ACC112 (cell line): ENCODE measurements at regions not wholly inside any gene's neighbourhood (a gene's known extent, or its start where the extent isn't known, plus 50 kb on each side); places are given as distances from the start of the nearest gene placed in this dataset.

Source experiments
- H2AFZ ChIP-seq: fragments of 200-600 bp; sonication (generic); one replicate; pipeline ENCODE4 v1.6.0; 2017; ENCODE audit warnings: antibody characterized with exemption, low read length; ENCODE audit not compliant: unreplicated experiment
- H3K27ac ChIP-seq: fragments of 200-600 bp; sonication (generic); 2 replicates; pipeline ENCODE4 v1.5.1; 2014; ENCODE audit warnings: low read depth, mild to moderate bottlenecking, antibody characterized with exemption, low read length, moderate library complexity
- H3K27me3 ChIP-seq: fragments of 200-600 bp; sonication (generic); 2 replicates; pipeline ENCODE4 v1.6.1; 2014; ENCODE audit warnings: mild to moderate bottlenecking, antibody characterized with exemption, low read length, moderate library complexity, mixed read lengths; ENCODE audit not compliant: insufficient read depth
- H3K36me3 ChIP-seq: fragments of 200-600 bp; sonication (generic); 2 replicates; pipeline ENCODE4 v1.6.1; 2016; ENCODE audit warnings: mild to moderate bottlenecking, antibody characterized with exemption, low read length, moderate library complexity, mixed read lengths; ENCODE audit not compliant: insufficient read depth
- H3K4me1 ChIP-seq: fragments of 200-600 bp; sonication (generic); one replicate; pipeline ENCODE4 v1.6.1; 2016; ENCODE audit warnings: low read length, mixed read lengths; ENCODE audit not compliant: insufficient read depth, unreplicated experiment, control insufficient read depth
- H3K4me3 ChIP-seq: fragments of 200-600 bp; sonication (generic); 2 replicates; pipeline ENCODE4 v1.5.1; 2014; ENCODE audit warnings: mild to moderate bottlenecking, low read depth, low read length
- H3K79me2 ChIP-seq: fragments of 200-600 bp; sonication (generic); one replicate; pipeline ENCODE4 v1.6.0; 2016; ENCODE audit warnings: low read length; ENCODE audit not compliant: control insufficient read depth, unreplicated experiment, insufficient read depth

DNA sequence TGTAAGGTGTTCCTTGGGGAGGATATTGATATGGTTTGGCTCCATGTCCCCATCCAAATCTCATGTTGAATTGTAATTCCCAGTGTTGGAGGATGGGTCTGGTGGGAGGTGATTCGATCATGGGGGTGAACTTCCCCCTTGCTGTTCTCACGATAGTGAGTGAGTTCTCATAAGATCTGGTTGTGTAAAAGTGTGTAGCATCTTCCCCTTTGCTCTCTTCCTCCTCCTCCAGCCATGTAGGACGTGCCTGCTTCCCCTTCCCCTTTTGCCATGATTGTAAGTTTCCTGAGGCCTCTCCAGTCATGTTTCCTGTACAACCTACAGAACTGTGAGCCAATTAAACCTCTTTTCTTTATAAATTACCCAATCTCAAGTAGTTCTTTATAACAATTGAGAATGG is 458.7 kb downstream of the LPIN1 start:
- Histone ChIP-seq H3K4me1 (peaks cover 24% of the 10 kb centered on the region), H3K4me3 (no peak overlapping the region), H3K27ac (no peak overlapping the region), H3K79me2 (no peaks in the 10 kb centered on the region), H3K36me3 (no peaks in the 10 kb centered on the region), H3K27me3 (no peaks in the 10 kb centered on the region), H2AFZ (no peak overlapping the region)

- no peak overlapping the region for H3K4me3 ChIP-seq
- no peak overlapping the region for H2AFZ ChIP-seq
- no peaks in the 10 kb centered on the region for H3K27me3 ChIP-seq
- peaks cover 13% of the 10 kb centered on the region for H3K4me1 ChIP-seq
- no peaks in the 10 kb centered on the region for H3K36me3 ChIP-seq
- H3K79me2 ChIP-seq: no peaks in the 10 kb centered on the region
- H3K27ac ChIP-seq: no peak overlapping the region
These were observed 461.1 kb downstream of the LPIN1 start for GRCh38 chr2:12207491-12207890.

DNA sequence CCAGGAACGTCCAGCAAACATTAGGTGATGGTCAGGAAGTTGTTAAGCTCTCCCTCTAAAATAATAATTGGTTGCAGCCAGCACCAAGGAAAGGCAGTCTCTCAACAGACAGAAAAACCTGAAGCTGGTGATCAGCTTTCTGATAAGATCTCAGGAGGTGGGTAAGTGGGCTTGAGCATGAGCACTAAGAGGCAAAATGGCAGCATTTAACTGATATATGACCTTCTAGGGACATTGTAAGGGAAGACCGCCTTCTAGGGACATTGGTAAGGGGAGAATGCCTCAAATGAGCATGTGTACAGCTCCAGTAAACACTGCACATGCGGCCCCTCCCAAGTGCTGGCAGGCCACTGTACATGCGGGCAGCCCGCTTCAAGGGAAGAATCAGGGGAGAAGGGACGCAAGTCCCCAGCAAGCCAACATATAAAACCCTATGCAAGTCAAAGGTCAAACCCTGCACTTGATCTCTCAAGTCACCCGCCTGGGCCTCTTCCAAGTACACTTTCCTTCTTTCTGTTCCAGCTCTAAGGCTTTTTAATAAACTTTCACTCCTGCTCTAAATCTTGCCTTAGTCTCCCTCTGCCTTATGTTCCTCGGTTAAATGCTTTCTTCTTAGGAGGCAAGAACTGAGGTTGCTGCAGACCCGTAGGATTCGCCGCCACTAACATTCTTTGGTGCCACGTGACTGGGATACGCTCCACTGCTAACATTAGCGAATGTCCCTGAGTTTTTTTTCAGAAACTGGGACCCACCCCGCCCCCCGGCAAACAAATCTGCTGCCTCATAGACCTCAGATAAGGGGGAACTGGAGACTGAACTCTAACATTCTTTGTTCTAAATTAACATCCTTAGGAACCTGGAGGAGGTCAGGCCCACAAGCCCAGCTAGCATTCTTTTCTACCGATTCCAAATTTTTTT is 463.8 kb downstream of the LPIN1 start:
- H3K36me3 ChIP-seq: no peaks in the 10 kb centered on the region
- no peaks in the 10 kb centered on the region for H3K27me3 ChIP-seq
- H2AFZ ChIP-seq: no peak overlapping the region
- no peaks in the 10 kb centered on the region for H3K4me1 ChIP-seq
- H3K27ac ChIP-seq: no peak overlapping the region
- no peak overlapping the region for H3K4me3 ChIP-seq
- H3K79me2 ChIP-seq: no peaks in the 10 kb centered on the region

GRCh38 chr2:12211326-12212175 is 465.1 kb downstream of the LPIN1 start:
- H3K4me1 ChIP-seq: peaks cover 3% of the 10 kb centered on the region
- H3K27me3 ChIP-seq: no peaks in the 10 kb centered on the region
- H2AFZ ChIP-seq: no peak overlapping the region

GRCh38 chr2:12212841-12213597 is 466.6 kb downstream of the LPIN1 start:
- H3K27me3 ChIP-seq: no peaks in the 10 kb centered on the region
- H3K79me2 ChIP-seq: no peaks in the 10 kb centered on the region
- no peaks in the 10 kb centered on the region for H3K36me3 ChIP-seq
- H2AFZ ChIP-seq: no peak overlapping the region
- H3K4me1 ChIP-seq: peaks cover 3% of the 10 kb centered on the region
- H3K4me3 ChIP-seq: no peak overlapping the region
- no peak overlapping the region for H3K27ac ChIP-seq

More at GRCh38 chr2:12211326-12212175, 465.1 kb downstream of the LPIN1 start:
- H3K79me2 ChIP-seq: no peaks in the 10 kb centered on the region
- H3K36me3 ChIP-seq: no peaks in the 10 kb centered on the region
- H3K27ac ChIP-seq: no peak overlapping the region
- H3K4me3 ChIP-seq: no peak overlapping the region

DNA sequence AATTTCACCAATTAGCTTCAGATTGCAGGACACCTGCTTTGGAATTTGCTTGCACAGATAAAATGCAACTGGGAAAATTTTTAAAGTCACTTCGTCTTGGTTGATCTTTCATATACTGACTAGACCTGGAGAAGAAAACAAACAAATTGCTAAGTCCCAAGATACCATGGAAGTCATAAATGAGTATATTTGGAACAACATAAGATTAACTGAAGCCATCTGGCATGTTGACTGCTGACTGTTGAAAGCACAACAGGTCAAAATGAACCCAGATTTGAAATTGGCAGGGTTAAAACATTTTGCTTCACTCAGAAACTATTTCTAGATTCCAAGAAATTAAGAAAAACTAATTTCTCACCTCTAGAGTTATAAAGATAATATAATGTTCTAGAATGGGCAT is 470.7 kb downstream of the LPIN1 start:
- Histone ChIP-seq H3K4me1 (peaks cover 3% of the 10 kb centered on the region), H3K79me2 (no peaks in the 10 kb centered on the region), H2AFZ (no peak overlapping the region), H3K36me3 (no peaks in the 10 kb centered on the region), H3K27ac (no peak overlapping the region), H3K4me3 (no peak overlapping the region), H3K27me3 (no peaks in the 10 kb centered on the region)

DNA sequence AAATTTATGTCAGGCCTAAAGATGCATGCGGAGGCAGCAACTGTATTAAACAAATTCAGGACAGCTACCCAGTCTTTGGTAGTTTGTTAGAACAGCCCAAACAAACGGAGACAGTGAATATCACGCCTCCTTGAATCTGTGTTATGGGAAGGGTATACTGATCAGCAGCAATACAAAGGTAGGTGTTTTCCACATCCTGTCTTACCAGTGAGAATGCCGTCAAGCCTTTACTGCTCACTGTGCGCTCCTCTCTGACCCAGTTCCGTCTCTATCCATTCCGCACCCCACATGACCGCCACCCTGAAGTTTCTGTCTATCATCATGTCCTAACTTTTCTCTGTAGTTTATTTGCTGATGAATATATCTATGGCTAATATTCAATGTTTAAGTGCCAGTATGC is 473.3 kb downstream of the LPIN1 start:
- no peaks in the 10 kb centered on the region for H3K36me3 ChIP-seq
- H3K4me1 ChIP-seq: peaks cover 3% of the 10 kb centered on the region
- no peaks in the 10 kb centered on the region for H3K27me3 ChIP-seq
- H3K27ac ChIP-seq: no peak overlapping the region
- H3K79me2 ChIP-seq: no peaks in the 10 kb centered on the region
- H2AFZ ChIP-seq: no peak overlapping the region
- H3K4me3 ChIP-seq: no peak overlapping the region

GRCh38 chr2:12221584-12221983 is 475.2 kb downstream of the LPIN1 start:
- no peaks in the 10 kb centered on the region for H3K4me1 ChIP-seq
- no peaks in the 10 kb centered on the region for H3K79me2 ChIP-seq
- H3K27ac ChIP-seq: no peak overlapping the region
- H3K4me3 ChIP-seq: no peak overlapping the region
- H3K36me3 ChIP-seq: no peaks in the 10 kb centered on the region
- H3K27me3 ChIP-seq: no peaks in the 10 kb centered on the region
- no peak overlapping the region for H2AFZ ChIP-seq

- no peaks in the 10 kb centered on the region for H3K27me3 ChIP-seq
- H3K4me1 ChIP-seq: peaks cover 3% of the 10 kb centered on the region
- no peak overlapping the region for H2AFZ ChIP-seq
- H3K4me3 ChIP-seq: no peak overlapping the region
- no peak overlapping the region for H3K27ac ChIP-seq
- no peaks in the 10 kb centered on the region for H3K79me2 ChIP-seq
- H3K36me3 ChIP-seq: no peaks in the 10 kb centered on the region
These were observed 476.1 kb downstream of the LPIN1 start for GRCh38 chr2:12222554-12222953.

GRCh38 chr2:12223732-12224131 is 477.3 kb downstream of the LPIN1 start:
- H3K27me3 ChIP-seq: no peaks in the 10 kb centered on the region
- H3K79me2 ChIP-seq: no peaks in the 10 kb centered on the region
- no peaks in the 10 kb centered on the region for H3K36me3 ChIP-seq
- H2AFZ ChIP-seq: no peak overlapping the region
- H3K4me1 ChIP-seq: peaks cover 13% of the 10 kb centered on the region
- H3K4me3 ChIP-seq: no peak overlapping the region
- no peak overlapping the region for H3K27ac ChIP-seq
